ENCODE measurements at regions not wholly inside any gene's neighbourhood (a gene's known extent, or its start where the extent isn't known, plus 50 kb on each side); places are given as distances from the start of the nearest gene placed in this dataset.

DNA sequence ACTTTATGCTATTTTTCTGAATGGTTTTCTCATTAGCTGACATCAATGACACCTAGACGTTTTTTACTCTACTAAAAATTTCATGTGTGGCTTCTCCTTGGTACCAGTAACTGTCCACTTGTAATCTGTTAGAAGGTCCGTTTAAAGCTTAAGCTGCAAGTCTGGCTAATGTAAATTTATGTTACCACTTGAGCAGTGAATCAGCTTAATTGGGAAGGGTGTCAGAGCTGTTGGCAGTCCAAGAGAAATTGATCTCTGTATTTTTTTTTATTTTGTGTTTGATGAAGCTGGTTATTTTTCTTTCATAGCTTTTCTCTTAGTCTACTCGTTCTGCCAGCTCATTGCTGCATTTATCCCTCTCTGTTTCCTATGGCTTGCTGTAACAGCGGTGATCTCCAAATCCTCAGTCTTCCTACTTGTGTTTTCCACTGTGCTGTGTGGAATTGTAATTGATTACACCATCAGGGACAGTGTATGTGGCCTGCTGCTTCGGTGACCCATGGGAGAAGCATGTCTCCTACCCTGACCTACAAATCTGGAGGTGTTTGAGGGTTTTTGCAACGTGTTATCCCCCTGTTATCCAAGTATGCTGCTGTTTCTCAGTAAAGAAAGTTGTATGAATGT, 724.2 kb upstream of the REG3G start:
- Histone ChIP-seq H2AK9ac (replicated peaks; ENCODE audit: low read depth, low read length, poor library complexity) (no peak overlapping the region), H3K4me2 (ENCODE audit: low read depth, low read length) (no peak overlapping the region), H2AK5ac (ENCODE audit: low read depth, low read length) (no peak overlapping the region), H3K9ac (ENCODE audit: low read depth, low read length) (no peak overlapping the region), H2BK20ac (ENCODE audit: low read depth, low read length) (no peak overlapping the region), H4K91ac (ENCODE audit: insufficient read depth, low read depth, low read length) (no peak overlapping the region), H3K36me3 (ENCODE audit: control insufficient read depth, insufficient read depth, low read length) (no peaks in the 10 kb centered on the region), H3K9me3 (ENCODE audit: control insufficient read depth, insufficient read depth, low read length) (peaks cover 4% of the 10 kb centered on the region), H3K14ac (replicated peaks; ENCODE audit: low read depth, low read length) (no peak overlapping the region), H4K20me1 (ENCODE audit: insufficient read depth, low read length) (no peaks in the 10 kb centered on the region), H4K8ac (ENCODE audit: low read depth in 2 of 2, low read length in 2 of 2) (no peak overlapping the region), H3K4me3 (ENCODE audit: insufficient read depth, low read depth, low read length) (no peak overlapping the region), H2AFZ (replicated peaks; ENCODE audit: low read length, poor library complexity) (no peak overlapping the region), H3K27ac (ENCODE audit: insufficient read depth, low read length) (no peak overlapping the region), H3K4me1 (ENCODE audit: control insufficient read depth, insufficient read depth, low read length) (no peaks in the 10 kb centered on the region), H3K27me3 (ENCODE audit: control insufficient read depth, insufficient read depth, low read length) (no peaks in the 10 kb centered on the region), H3K56ac (ENCODE audit: extremely low read depth, insufficient read depth, low read length) (no peak overlapping the region), H4K5ac (ENCODE audit: low read depth, low read length) (no peak overlapping the region), H3K9me1 (ENCODE audit: insufficient read depth, low read length) (no peaks in the 10 kb centered on the region), H3K23ac (ENCODE audit: low read depth, low read length) (no peak overlapping the region), H3K79me1 (ENCODE audit: low read depth in 1 of 2, low read length in 2 of 2) (no peaks in the 10 kb centered on the region), H2BK120ac (ENCODE audit: low read depth, low read length) (no peak overlapping the region), H2BK15ac (ENCODE audit: low read depth, low read length) (no peak overlapping the region), H3K18ac (ENCODE audit: low read depth, low read length) (no peak overlapping the region), H3K4ac (ENCODE audit: low read depth, low read length) (no peak overlapping the region), H2BK5ac (ENCODE audit: low read depth, low read length, poor library complexity, severe bottlenecking) (no peak overlapping the region)
- ATAC-seq (ENCODE audit: low read depth) (no peak), DNase-seq (no peak)
- POLR2A ChIA-PET (ENCODE audit: unreplicated experiment): no interaction called here
- WGBS, 2 experiments (ENCODE audit: extremely low coverage in 2 of 2, insufficient read length in 1 of 2): no CpG with 5 or more reads among the region's 6 CpGs
- BruUV-seq (replicated peaks): no TSS peak
- CTCF ChIA-PET: no interaction called here
- intact Hi-C loops (cut with micrococcal nuclease): no loop called here
- in situ Hi-C loops (cut with MboI; ENCODE audit: low sequenced_read_pairs): no loop called here
- dilution Hi-C loops (cut with HindIII; ENCODE audit: low sequenced_read_pairs, unreplicated experiment): no loop called here
- TF ChIP-seq CHD1 (IDR thresholded peaks at IDR 0.05; ENCODE audit: low read depth, low read length): no peak
- TF ChIP-seq NFE2L2 (IDR thresholded peaks at IDR 0.05; ENCODE audit: low read depth, low read length): no peak
- TF ChIP-seq MXI1 (IDR thresholded peaks at IDR 0.05; ENCODE audit: borderline replicate concordance, low read depth, low read length): no peak
- TF ChIP-seq BHLHE40 (IDR thresholded peaks at IDR 0.05; ENCODE audit: low read depth, low read length): no peak
- no peak for TF ChIP-seq SMC3 (IDR thresholded peaks at IDR 0.05; ENCODE audit: low read depth, low read length)

Measured in IMR-90 (cell line).